LoVo (cell line): ENCODE measurements at regions not wholly inside any gene's neighbourhood (a gene's known extent, or its start where the extent isn't known, plus 50 kb on each side); places are given as distances from the start of the nearest gene placed in this dataset.
A peak's percentile ranks its signal among the peaks of the same experiment; 100 is the strongest.

Experiments used
- DNase-seq: peaks from one replicate; pipeline ENCODE4 v3.0.0-alpha.2; 2016; ENCODE audit warnings: low spot score

GRCh38 chr9:23441275-23441674, 384.8 kb downstream of the ELAVL2 start:
- no peak for DNase-seq

- no peak for DNase-seq
Observed at GRCh38 chr9:23444658-23445057, 381.4 kb downstream of the ELAVL2 start.

DNA sequence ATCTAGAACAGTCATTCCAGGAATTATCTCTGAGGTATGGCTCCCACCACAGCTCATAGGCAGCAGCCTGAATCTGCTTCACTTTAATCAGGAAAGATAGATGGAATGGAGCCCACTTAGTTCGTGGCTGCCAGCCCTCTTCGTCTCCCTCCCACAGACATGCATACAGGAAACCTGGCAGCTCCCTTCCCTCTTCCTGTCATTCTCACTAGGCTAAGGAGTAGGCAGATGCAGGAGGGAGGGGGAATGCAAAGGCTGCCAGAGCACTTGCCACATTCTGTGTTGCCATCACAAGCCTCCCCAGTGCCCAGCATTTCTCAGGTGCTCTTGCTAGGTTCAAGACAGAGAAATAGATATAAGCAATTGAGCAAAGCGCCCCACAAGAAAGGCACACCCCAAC, 378.9 kb downstream of the ELAVL2 start:
- DNase-seq, result no peak

GRCh38 chr9:23447944-23448343, 378.1 kb downstream of the ELAVL2 start:
- DNase-seq, result no peak

DNA sequence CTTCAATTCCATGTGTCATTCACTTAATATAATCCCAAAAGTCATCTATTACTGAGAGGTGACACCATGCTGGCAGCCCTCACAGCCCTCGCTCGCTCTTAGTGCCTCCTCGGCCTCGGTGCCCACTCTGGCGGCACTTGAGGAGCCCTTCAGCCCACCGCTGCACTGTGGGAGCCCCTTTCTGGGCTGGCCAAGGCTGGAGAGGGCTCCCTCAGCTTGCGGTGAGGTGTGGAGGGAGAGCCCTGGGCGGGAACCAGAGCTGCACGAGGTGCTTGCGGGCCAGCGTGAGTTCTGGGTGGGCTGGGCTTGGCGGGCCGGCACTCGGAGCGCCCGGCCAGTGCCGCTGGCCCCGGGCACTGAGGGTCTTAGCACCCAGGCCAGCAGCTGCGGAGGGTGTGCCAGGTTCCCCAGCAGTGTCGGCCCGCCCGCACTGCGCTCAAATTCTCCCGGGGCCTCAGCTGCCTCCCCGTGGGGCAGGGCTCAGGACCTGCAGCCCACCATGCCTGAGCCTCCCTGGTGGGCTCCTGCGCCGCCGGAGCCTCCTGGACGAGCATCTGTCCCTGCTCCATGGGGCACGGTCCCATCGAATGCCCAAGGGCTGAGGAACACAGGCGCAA, 374.1 kb downstream of the ELAVL2 start:
- DNase-seq, result no peak

- no peak for DNase-seq
Observed at GRCh38 chr9:23464275-23464674, 361.8 kb downstream of the ELAVL2 start.

GRCh38 chr9:23467276-23467675, 358.8 kb downstream of the ELAVL2 start:
- no peak for DNase-seq

- DNase-seq, result no peak
Observed at GRCh38 chr9:23477908-23478307, 348.1 kb downstream of the ELAVL2 start.

DNA sequence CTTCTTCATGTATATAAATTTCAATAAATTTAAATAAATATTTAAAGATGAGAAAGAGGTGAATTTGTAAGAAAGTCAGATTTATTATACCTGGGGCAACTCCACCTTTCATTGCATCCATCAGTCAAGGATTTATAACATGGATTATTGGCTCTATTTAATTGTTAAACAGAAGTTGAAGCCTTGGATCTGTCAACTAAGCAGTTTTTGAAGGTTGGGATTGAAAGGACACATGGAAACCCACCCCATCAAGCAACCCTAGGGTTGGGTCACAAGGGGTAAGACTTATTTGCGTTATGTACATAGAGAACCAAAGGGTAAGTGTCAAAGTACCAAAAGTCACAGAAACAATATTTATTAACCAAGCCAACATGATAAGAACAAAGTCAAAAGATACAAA, 342.5 kb downstream of the ELAVL2 start:
- DNase-seq, result no peak

DNA sequence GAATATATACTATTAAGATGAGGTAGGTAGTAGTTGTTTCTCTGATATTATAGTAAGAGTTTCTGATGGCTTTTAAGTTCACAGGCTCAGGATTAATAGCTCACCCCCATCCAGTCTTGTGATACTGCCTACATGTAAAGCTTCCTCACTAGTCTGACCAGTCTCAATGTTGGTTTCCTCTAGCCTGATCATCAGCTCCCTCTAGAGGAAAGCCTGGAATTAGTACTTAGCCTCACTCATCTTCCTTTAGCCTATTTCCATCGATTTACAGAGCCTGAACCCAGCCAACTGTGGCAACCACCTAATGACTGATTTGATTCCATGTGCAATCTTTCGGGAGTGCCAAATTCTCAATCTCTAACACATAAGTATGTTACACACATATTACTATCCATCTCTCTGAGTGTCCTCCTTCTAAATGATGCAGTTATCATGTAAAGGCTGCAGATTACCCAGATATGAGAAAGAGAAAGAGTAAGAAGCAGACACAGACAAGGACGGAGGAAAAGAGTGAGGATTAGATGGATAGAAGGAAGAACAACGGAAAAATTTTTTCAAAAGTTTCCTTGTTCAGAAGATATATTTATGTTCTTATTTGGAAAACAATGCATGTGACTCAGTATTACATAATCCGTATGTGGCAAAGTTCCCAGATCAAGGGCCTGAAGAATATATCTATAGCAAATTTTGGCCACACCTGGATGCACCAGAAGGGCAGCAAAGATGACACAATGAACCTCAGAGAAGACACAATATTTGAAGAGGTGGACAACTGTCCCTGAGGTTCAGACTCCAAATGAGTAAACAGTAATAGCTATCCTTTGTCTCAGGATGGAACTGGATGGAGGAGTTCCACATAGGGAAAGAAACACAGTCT, 333.7 kb downstream of the ELAVL2 start:
- DNase-seq, result peak; percentile 48

- no peak for DNase-seq
Observed at GRCh38 chr9:23493219-23493618, 332.8 kb downstream of the ELAVL2 start.

GRCh38 chr9:23496489-23497136, 329.4 kb downstream of the ELAVL2 start:
- no peak for DNase-seq

DNA sequence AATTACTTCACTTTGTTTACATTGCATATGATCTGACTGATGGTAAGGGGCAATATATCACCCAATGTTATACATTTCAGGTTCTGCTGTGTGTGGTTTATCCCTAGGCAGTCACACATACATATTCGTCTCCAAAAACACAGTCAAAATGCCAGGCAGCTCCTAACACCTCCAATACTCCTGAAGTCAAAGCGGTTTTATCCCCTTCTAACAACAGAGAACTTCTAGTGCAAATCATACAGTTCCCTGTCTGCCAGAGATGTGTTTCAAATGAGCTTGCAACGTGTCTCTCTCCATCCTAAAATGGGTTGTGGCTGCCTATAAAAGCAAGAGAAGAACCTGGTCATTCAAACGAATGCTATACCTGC, 328.9 kb downstream of the ELAVL2 start:
- no peak for DNase-seq

DNA sequence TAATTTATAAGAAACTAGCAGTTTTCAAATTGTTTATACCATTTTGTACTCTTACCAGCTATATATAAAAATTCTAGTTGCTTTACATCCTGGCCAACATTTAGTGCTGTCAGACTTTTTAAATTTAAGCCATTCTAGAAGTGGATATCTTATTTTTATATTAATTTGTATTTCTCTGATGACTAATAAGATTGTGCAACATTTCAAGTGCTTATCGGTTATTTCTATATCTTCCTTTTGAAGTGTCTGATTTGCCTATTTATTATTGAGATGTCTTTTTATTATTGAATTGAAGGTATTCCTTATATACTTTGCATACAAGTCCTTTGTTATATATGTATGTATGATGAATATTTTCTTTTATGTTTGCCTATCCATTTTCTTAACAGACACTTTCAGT, 324.0 kb downstream of the ELAVL2 start:
- no peak for DNase-seq

- DNase-seq, result no peak
Observed at GRCh38 chr9:23522952-23523351, 303.1 kb downstream of the ELAVL2 start.

- no peak for DNase-seq
Observed at GRCh38 chr9:23524607-23525155, 301.4 kb downstream of the ELAVL2 start.

DNA sequence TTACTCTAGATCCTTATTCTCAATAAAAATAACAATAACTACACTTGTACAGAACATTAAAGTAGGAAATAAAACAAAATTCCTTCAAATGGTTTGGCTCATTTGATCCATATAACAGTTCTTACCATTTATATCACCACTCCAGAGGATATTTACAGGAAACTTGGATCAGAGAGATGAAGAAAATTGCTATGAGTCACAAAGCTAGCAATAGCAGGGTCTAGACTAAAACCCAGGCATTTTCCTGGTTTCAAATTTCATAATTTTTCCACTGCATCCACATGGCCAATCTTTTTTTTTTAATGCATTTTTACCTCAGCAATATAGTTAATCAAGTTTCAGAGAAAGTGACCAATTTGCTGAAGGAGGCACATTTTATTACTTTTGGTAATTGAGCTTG, 299.2 kb downstream of the ELAVL2 start:
- DNase-seq, result no peak

GRCh38 chr9:23532282-23532681, 293.8 kb downstream of the ELAVL2 start:
- DNase-seq, result no peak

GRCh38 chr9:23537192-23538066, 288.6 kb downstream of the ELAVL2 start:
- no peak for DNase-seq

GRCh38 chr9:23538067-23538402, 288.0 kb downstream of the ELAVL2 start:
- no peak for DNase-seq

GRCh38 chr9:23538461-23539003, 287.5 kb downstream of the ELAVL2 start:
- DNase-seq, result no peak

- DNase-seq, result no peak
Observed at GRCh38 chr9:23539311-23539710, 286.7 kb downstream of the ELAVL2 start.
